NOMO-1 treated with DMSO at 0.1 percent for 48 hours (cell line): ENCODE measurements at regions not wholly inside any gene's neighbourhood (a gene's known extent, or its start where the extent isn't known, plus 50 kb on each side); places are given as distances from the start of the nearest gene placed in this dataset.

ENCODE experiments used
- DNase-seq: peaks from one replicate; lab custom pipeline; 2025; ENCODE audit not compliant: unreplicated experiment; lab: John Stamatoyannopoulos, UW

GRCh38 chr4:149296503-149296902, 519.1 kb downstream of the IQCM start:
- no peak for DNase-seq

- DNase-seq: no peak
These were observed 519.6 kb downstream of the IQCM start for GRCh38 chr4:149296084-149296483.

- DNase-seq: no peak
These were observed 521.0 kb downstream of the IQCM start for GRCh38 chr4:149294601-149295000.

- no peak for DNase-seq
These were observed 522.5 kb downstream of the IQCM start for GRCh38 chr4:149293046-149293649.

GRCh38 chr4:149292425-149293007, 523.1 kb downstream of the IQCM start:
- DNase-seq: no peak

GRCh38 chr4:149291463-149291862, 524.2 kb downstream of the IQCM start:
- no peak for DNase-seq

- DNase-seq: no peak
These were observed 534.8 kb downstream of the IQCM start for GRCh38 chr4:149280806-149281205.

- no peak for DNase-seq
These were observed 535.9 kb downstream of the IQCM start for GRCh38 chr4:149279776-149280175.

GRCh38 chr4:149279331-149279730, 536.3 kb downstream of the IQCM start:
- no peak for DNase-seq

GRCh38 chr4:149277705-149278104, 537.9 kb downstream of the IQCM start:
- no peak for DNase-seq

- no peak for DNase-seq
These were observed 545.8 kb downstream of the IQCM start for GRCh38 chr4:149269835-149270234.

GRCh38 chr4:149266301-149266700, 549.3 kb downstream of the IQCM start:
- no peak for DNase-seq

GRCh38 chr4:149265645-149266044, 550.0 kb downstream of the IQCM start:
- DNase-seq: no peak

- peak; percentile 19 for DNase-seq
These were observed 551.4 kb downstream of the IQCM start for GRCh38 chr4:149264093-149264733.

GRCh38 chr4:149248191-149248764, 567.4 kb downstream of the IQCM start:
- no peak for DNase-seq

GRCh38 chr4:149247164-149247563, 568.5 kb downstream of the IQCM start:
- DNase-seq: no peak

GRCh38 chr4:149245333-149245732, 570.3 kb downstream of the IQCM start:
- DNase-seq: no peak

GRCh38 chr4:149238097-149238496, 577.5 kb downstream of the IQCM start:
- no peak for DNase-seq

- no peak for DNase-seq
These were observed 580.8 kb downstream of the IQCM start for GRCh38 chr4:149234798-149235197.

GRCh38 chr4:149223659-149224058, 592.0 kb downstream of the IQCM start:
- DNase-seq: no peak

GRCh38 chr4:149218672-149219071, 597.0 kb downstream of the IQCM start:
- no peak for DNase-seq

GRCh38 chr4:149214301-149214700, 601.3 kb downstream of the IQCM start:
- no peak for DNase-seq
